ENCODE measurements at regions not wholly inside any gene's neighbourhood (a gene's known extent, or its start where the extent isn't known, plus 50 kb on each side); places are given as distances from the start of the nearest gene placed in this dataset.

DNA sequence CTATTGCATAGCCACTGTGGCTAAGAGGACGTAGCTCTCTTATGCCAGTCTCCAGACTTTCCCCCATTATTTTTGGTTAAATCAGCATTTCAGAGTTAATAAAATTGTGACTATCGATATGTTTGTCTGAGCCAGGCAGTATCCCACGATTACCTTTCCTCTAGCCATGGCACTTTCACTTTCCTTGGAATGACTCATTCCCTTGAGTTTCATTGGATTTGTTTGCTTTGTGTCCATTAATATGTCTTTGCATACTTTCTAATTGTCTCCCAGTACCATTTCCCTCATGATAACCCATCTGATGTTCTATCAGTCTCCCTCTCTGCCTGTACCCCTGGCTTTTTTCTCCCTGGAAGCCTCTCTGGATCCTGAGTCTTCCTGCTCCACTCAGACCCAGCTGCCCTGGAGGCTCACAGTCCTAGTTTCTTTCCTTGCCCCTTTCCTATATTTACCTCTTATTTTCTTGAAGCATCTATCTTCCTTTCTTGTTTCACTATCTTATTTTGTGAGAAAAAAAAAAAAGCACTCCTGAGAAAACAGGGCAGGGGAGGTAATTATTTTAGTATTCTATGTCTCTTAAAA is 126.1 kb downstream of the MTX2 start:
- Mint-ChIP-seq H3K4me3 (ENCODE audit: unreplicated experiment) (no peak overlapping the region), H3K4me1 (ENCODE audit: low read depth, unreplicated experiment) (no peaks in the 10 kb centered on the region), H3K36me3 (ENCODE audit: unreplicated experiment) (no peaks in the 10 kb centered on the region), H3K27me3 (ENCODE audit: unreplicated experiment) (no peaks in the 10 kb centered on the region), H3K9me3 (ENCODE audit: unreplicated experiment) (no peaks in the 10 kb centered on the region), H3K27ac (ENCODE audit: unreplicated experiment) (no peak overlapping the region)
- no peak for DNase-seq
- TF ChIP-seq, protein P1, sequence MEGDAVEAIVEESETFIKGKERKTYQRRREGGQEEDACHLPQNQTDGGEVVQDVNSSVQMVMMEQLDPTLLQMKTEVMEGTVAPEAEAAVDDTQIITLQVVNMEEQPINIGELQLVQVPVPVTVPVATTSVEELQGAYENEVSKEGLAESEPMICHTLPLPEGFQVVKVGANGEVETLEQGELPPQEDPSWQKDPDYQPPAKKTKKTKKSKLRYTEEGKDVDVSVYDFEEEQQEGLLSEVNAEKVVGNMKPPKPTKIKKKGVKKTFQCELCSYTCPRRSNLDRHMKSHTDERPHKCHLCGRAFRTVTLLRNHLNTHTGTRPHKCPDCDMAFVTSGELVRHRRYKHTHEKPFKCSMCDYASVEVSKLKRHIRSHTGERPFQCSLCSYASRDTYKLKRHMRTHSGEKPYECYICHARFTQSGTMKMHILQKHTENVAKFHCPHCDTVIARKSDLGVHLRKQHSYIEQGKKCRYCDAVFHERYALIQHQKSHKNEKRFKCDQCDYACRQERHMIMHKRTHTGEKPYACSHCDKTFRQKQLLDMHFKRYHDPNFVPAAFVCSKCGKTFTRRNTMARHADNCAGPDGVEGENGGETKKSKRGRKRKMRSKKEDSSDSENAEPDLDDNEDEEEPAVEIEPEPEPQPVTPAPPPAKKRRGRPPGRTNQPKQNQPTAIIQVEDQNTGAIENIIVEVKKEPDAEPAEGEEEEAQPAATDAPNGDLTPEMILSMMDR (IDR thresholded peaks at IDR 0.05; ENCODE audit: partially characterized antibody, unreplicated experiment) = no peak

DNA sequence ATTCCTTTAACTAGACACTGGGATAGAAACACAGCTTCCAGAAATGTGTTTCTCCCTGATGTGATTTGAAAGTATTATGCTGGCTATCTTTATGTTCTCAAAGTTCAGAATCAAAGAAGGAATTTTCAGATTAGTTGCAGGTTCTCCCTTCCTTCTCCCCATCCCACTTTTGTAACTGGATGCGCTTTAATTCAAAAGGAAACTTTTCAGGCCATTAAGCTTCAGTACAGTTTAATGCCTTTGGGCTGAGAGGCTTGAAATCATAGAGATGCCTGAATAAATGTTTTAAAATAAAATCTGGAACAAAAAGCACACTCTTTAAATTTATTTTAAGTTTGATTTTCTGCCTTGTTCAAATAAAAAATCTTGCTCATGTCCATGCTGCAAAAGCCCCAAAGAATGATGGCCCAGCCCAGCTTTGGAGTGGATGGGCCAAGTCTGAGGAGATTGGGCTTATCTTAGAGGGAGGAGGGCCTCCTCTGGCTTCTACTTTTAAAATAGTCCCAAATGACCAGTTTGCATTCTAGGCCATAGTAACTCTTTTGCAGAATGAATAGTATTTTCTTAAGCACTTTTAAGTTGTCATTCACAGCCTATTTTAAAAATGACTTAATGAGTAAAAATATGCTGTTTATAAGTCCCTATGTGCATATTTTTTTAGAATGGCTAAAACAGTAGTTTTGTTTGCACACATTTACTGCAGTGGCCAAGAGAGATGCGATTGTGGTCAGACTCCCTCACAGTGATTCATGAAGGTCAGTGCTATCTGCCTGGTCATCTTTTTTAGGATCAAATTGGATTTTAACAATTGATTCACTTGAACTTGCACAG is 129.2 kb downstream of the MTX2 start:
- TF ChIP-seq, protein P1 (IDR thresholded peaks at IDR 0.05; ENCODE audit: partially characterized antibody, unreplicated experiment) = no peak
- Mint-ChIP-seq H3K9me3 (ENCODE audit: unreplicated experiment) (no peaks in the 10 kb centered on the region), H3K4me3 (ENCODE audit: unreplicated experiment) (no peak overlapping the region), H3K27me3 (ENCODE audit: unreplicated experiment) (no peaks in the 10 kb centered on the region), H3K36me3 (ENCODE audit: unreplicated experiment) (no peaks in the 10 kb centered on the region), H3K4me1 (ENCODE audit: low read depth, unreplicated experiment) (no peaks in the 10 kb centered on the region), H3K27ac (ENCODE audit: unreplicated experiment) (no peak overlapping the region)
- no peak for DNase-seq

DNA sequence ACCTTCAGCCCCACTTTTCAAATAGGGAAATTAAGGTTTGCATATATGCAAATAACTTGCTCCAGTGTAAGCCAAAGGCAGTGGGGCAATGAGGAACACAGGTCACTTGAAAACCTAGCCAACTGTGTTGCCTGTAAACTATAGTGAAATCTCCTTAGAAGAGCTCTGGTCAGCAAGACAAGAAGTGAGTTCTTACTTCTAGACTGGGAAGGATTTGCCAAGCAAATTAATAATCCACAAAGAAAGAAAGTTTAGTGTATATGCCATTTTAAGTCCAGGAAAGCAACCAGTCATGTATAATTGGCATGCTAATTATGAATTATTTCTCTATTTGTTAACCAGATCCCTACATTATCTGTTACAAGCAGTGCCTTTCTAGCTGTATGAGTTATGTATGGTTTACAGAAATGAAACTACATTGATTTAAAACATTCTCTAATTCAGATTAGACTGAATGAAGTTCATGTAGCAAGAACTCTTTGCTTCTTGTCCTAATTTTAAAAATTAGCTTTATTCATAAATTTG is 129.9 kb downstream of the MTX2 start:
- no peak for DNase-seq
- Mint-ChIP-seq H3K4me1 (ENCODE audit: low read depth, unreplicated experiment) (no peaks in the 10 kb centered on the region), H3K27ac (ENCODE audit: unreplicated experiment) (no peak overlapping the region), H3K27me3 (ENCODE audit: unreplicated experiment) (no peaks in the 10 kb centered on the region), H3K4me3 (ENCODE audit: unreplicated experiment) (no peak overlapping the region), H3K9me3 (ENCODE audit: unreplicated experiment) (no peaks in the 10 kb centered on the region), H3K36me3 (ENCODE audit: unreplicated experiment) (no peaks in the 10 kb centered on the region)
- TF ChIP-seq, protein P1 (IDR thresholded peaks at IDR 0.05; ENCODE audit: partially characterized antibody, unreplicated experiment) = no peak

DNA sequence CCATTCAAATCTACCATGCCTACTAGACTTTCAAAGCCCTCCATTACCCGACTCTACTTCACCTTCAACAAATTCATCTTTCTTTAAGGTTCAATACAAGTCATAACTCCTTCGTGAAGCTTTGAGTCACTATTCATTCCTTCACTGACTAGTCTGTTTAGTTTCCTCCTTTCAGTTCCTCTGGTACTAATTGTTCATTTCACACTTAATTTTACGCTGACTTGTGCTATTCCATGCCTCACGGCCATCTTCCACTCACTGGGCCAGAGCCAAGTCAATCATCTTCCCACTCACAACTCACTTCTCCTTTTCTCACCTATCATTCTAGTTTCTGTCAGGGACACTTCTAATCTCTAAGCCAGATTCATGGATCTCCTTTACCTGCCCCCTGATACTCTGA is 136.2 kb downstream of the MTX2 start:
- DNase-seq = no peak
- H3K9me3 Mint-ChIP-seq (ENCODE audit: unreplicated experiment) = no peaks in the 10 kb centered on the region
- H3K4me1 Mint-ChIP-seq (ENCODE audit: low read depth, unreplicated experiment) = no peaks in the 10 kb centered on the region
- no peaks in the 10 kb centered on the region for H3K36me3 Mint-ChIP-seq (ENCODE audit: unreplicated experiment)
- H3K27me3 Mint-ChIP-seq (ENCODE audit: unreplicated experiment) = no peaks in the 10 kb centered on the region
- H3K27ac Mint-ChIP-seq (ENCODE audit: unreplicated experiment) = no peak overlapping the region
- H3K4me3 Mint-ChIP-seq (ENCODE audit: unreplicated experiment) = no peak overlapping the region
- TF ChIP-seq, protein P1 (IDR thresholded peaks at IDR 0.05; ENCODE audit: partially characterized antibody, unreplicated experiment) = no peak

DNA sequence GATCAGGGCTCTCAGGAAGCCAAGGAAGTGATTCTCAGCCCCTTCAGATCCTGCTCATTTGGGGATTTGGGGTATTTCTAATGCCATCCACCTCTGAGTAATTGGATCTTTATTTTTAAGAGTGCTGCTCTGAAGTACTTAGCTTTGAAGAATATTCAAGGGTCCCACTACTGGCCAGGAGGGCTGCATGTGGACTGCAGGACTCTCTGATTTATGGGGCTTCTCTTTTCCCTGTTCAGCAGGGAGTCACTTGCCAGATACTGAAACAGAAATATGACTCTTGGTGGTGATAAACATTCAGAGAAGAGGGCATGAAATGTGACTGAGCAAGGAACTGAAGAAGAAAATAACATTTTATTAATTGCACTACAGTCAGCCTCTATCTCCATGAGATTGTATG is 138.5 kb downstream of the MTX2 start:
- DNase-seq = no peak
- H3K4me1 Mint-ChIP-seq (ENCODE audit: low read depth, unreplicated experiment) = no peaks in the 10 kb centered on the region
- no peaks in the 10 kb centered on the region for H3K27me3 Mint-ChIP-seq (ENCODE audit: unreplicated experiment)
- TF ChIP-seq, protein P1 (IDR thresholded peaks at IDR 0.05; ENCODE audit: partially characterized antibody, unreplicated experiment) = no peak
- H3K27ac Mint-ChIP-seq (ENCODE audit: unreplicated experiment) = no peak overlapping the region
- no peaks in the 10 kb centered on the region for H3K9me3 Mint-ChIP-seq (ENCODE audit: unreplicated experiment)
- H3K4me3 Mint-ChIP-seq (ENCODE audit: unreplicated experiment) = no peak overlapping the region
- H3K36me3 Mint-ChIP-seq (ENCODE audit: unreplicated experiment) = no peaks in the 10 kb centered on the region
